OCI-LY7 (cell line): ENCODE measurements at regions not wholly inside any gene's neighbourhood (a gene's known extent, or its start where the extent isn't known, plus 50 kb on each side); places are given as distances from the start of the nearest gene placed in this dataset.

Experiments
- CTCF ChIP-seq: fragments of 200-600 bp; sonication (generic); conservative IDR thresholded peaks from 2 replicates; pipeline ENCODE4 v1.5.1; 2014; ENCODE audit warnings: mild to moderate bottlenecking, antibody characterized with exemption, low read length, moderate library complexity, mixed read lengths
- EZH2phosphoT487 ChIP-seq: fragments of 200-600 bp; sonication (generic); IDR thresholded peaks from 2 replicates; pipeline ENCODE4 v1.6.1; 2018; ENCODE audit warnings: low read depth, borderline replicate concordance, mild to moderate bottlenecking, mixed run types, antibody characterized with exemption, low read length, moderate library complexity, mixed read lengths

GRCh38 chr1:212205006-212205405 is 80.2 kb upstream of the PPP2R5A start:
- TF ChIP-seq CTCF (no peak), EZH2phosphoT487 (no peak)
